ENCODE measurements at regions not wholly inside any gene's neighbourhood (a gene's known extent, or its start where the extent isn't known, plus 50 kb on each side); places are given as distances from the start of the nearest gene placed in this dataset.
"Not testable (repeated sequence)": the region's sequence is repeated elsewhere in the genome, so short reads cannot be mapped to it uniquely, and the experiment has no call there.

DNA sequence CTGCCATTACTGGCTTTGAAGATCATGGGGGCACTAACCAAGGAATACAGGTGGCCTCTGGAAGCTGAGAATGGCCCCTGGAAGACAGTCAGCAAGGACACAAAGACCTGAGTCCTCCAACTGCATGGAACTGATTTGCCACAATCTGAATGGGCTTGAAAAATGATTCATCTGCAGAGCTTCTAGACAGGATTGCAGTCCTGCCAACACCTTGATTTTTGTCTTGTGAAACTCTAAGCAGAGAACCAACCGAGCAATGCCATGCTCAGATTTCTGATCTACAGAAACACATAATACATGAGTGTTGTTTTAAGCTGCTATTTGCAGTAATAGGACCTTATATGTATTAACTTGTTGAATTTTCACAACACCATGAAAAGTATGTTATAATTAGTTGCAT is 66.1 kb upstream of the SLC13A1 start:
- no peak overlapping the region for H2AK5ac ChIP-seq (ENCODE audit: insufficient read length, low read length)
- WGBS (ENCODE audit: extremely low coverage, insufficient read length, low lambda C conversion rate): no CpG with 5 or more reads among the region's 1 CpG

DNA sequence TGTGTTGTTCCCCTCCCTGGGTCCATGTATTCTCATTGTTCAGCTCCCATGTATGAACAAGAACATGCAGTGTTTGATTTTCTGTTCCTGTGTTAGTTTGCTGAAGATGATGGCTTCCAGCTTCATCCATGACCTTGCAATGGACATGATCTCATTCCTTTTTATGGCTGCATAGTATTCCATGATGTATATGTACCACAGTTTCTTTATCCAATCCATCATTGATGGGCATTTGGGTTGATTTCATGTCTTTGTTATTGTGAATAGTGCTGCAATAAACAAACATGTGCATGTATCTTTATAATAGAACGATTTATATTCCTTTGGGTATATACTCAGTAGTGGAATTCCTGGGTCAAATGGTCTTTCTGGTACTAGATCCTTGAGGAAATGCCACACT is 65.1 kb upstream of the SLC13A1 start:
- not testable (repeated sequence) for H3K4me2 ChIP-seq (ENCODE audit: insufficient read depth, insufficient read length, low read length); H3K56ac ChIP-seq (ENCODE audit: insufficient read length, low read depth, low read length); H2AFZ ChIP-seq (ENCODE audit: low read length); H4K5ac ChIP-seq (ENCODE audit: insufficient read length, low read depth, low read length); H3K23ac ChIP-seq (ENCODE audit: insufficient read length, low read depth, low read length); H2BK12ac ChIP-seq (ENCODE audit: insufficient read length, low read depth, low read length); H3K9me3 ChIP-seq (ENCODE audit: control insufficient read depth, low read depth, low read length); H3K14ac ChIP-seq (ENCODE audit: insufficient read depth, low read length); H2BK15ac ChIP-seq (ENCODE audit: low read depth, low read length); H3K4me3 Mint-ChIP-seq; H3K9me3 Mint-ChIP-seq; H3K23me2 ChIP-seq (ENCODE audit: insufficient read length, low read depth, low read length, poor library complexity, severe bottlenecking); H3K27ac Mint-ChIP-seq; DNase-seq; H3K27ac ChIP-seq (ENCODE audit: insufficient read length, low read depth, low read length); H4K8ac ChIP-seq (replicated peaks; ENCODE audit: insufficient read length, low read depth, low read length); H3K4ac ChIP-seq (ENCODE audit: low read depth, low read length); H3K4me1 Mint-ChIP-seq; H3K27me3 Mint-ChIP-seq (ENCODE audit: low read depth); H4K20me1 ChIP-seq (ENCODE audit: control insufficient read depth, insufficient read depth, insufficient read length); H3K9ac ChIP-seq (ENCODE audit: extremely low read depth, insufficient read length, low read length); H3K79me2 ChIP-seq (ENCODE audit: insufficient read depth, low read length); H2AK5ac ChIP-seq (ENCODE audit: insufficient read length, low read length); H2BK5ac ChIP-seq (ENCODE audit: insufficient read length, low read length); H2BK120ac ChIP-seq (ENCODE audit: low read depth, low read length, poor library complexity, severe bottlenecking); H3K27me3 ChIP-seq (ENCODE audit: insufficient read depth, low read length); H3K4me1 ChIP-seq (ENCODE audit: insufficient read depth, low read length); H3K79me1 ChIP-seq (ENCODE audit: insufficient read depth, low read depth, low read length, poor library complexity, severe bottlenecking); H3T11ph ChIP-seq (ENCODE audit: low read length); H4K91ac ChIP-seq (ENCODE audit: insufficient read length, low read depth, low read length); H3K36me3 Mint-ChIP-seq (ENCODE audit: insufficient read depth in 1 of 3, low read depth in 3 of 3); H3K18ac ChIP-seq (ENCODE audit: insufficient read length, low read depth, low read length)
- H2BK20ac ChIP-seq (ENCODE audit: low read depth, low read length, poor library complexity, severe bottlenecking): peak overlapping the region; percentile 90
- WGBS (ENCODE audit: extremely low coverage, insufficient read length, low lambda C conversion rate): no CpG with 5 or more reads among the region's 1 CpG

More for the DNA sequence above, 66.1 kb upstream of the SLC13A1 start:
- no peaks in the 10 kb centered on the region for H4K20me1 ChIP-seq (ENCODE audit: control insufficient read depth, insufficient read depth, insufficient read length)
- H3K23ac ChIP-seq (ENCODE audit: insufficient read length, low read depth, low read length): no peak overlapping the region
- no peaks in the 10 kb centered on the region for H3K9me3 ChIP-seq (ENCODE audit: control insufficient read depth, low read depth, low read length)
- no peaks in the 10 kb centered on the region for H3K23me2 ChIP-seq (ENCODE audit: insufficient read length, low read depth, low read length, poor library complexity, severe bottlenecking)
- H3K14ac ChIP-seq (ENCODE audit: insufficient read depth, low read length): no peak overlapping the region
- H3K4me3 Mint-ChIP-seq: no peak overlapping the region
- no peak overlapping the region for H3K27ac ChIP-seq (ENCODE audit: insufficient read length, low read depth, low read length)
- H3K18ac ChIP-seq (ENCODE audit: insufficient read length, low read depth, low read length): no peak overlapping the region
- H3K79me2 ChIP-seq (ENCODE audit: insufficient read depth, low read length): no peaks in the 10 kb centered on the region
- H3K4me1 Mint-ChIP-seq: peaks cover 0 to 5% of the 10 kb centered on the region in 2 experiments; a peak in 2 of 4 replicates
- no peak overlapping the region for H3K9ac ChIP-seq (ENCODE audit: extremely low read depth, insufficient read length, low read length)
- no peak overlapping the region for H3K4ac ChIP-seq (ENCODE audit: low read depth, low read length)
- no peaks in the 10 kb centered on the region for H3K79me1 ChIP-seq (ENCODE audit: insufficient read depth, low read depth, low read length, poor library complexity, severe bottlenecking)
- no peak overlapping the region for H2AFZ ChIP-seq (ENCODE audit: low read length)
- H3K56ac ChIP-seq (ENCODE audit: insufficient read length, low read depth, low read length): no peak overlapping the region
- H3K4me1 ChIP-seq (ENCODE audit: insufficient read depth, low read length): peaks cover under 1% of the 10 kb centered on the region; the same call in 1 of the 2 replicates
- H3K27ac Mint-ChIP-seq: no peak overlapping the region
- H2BK15ac ChIP-seq (ENCODE audit: low read depth, low read length): no peak overlapping the region
- no peak overlapping the region for H4K5ac ChIP-seq (ENCODE audit: insufficient read length, low read depth, low read length)
- no peak overlapping the region for H3T11ph ChIP-seq (ENCODE audit: low read length)
- H2BK20ac ChIP-seq (ENCODE audit: low read depth, low read length, poor library complexity, severe bottlenecking): no peak overlapping the region
- H3K36me3 Mint-ChIP-seq (ENCODE audit: insufficient read depth in 1 of 3, low read depth in 3 of 3): peaks cover 0 to 3% (median 2%) of the 10 kb centered on the region in 3 experiments; a peak in 2 of 7 replicates
- no peak for DNase-seq
- H3K4me2 ChIP-seq (ENCODE audit: insufficient read depth, insufficient read length, low read length): no peak overlapping the region
- H3K9me3 Mint-ChIP-seq: peaks cover 3 to 9% of the 10 kb centered on the region in 2 experiments; a peak in 2 of 5 replicates
- no peak overlapping the region for H2BK12ac ChIP-seq (ENCODE audit: insufficient read length, low read depth, low read length)
- H3K27me3 Mint-ChIP-seq (ENCODE audit: low read depth): no peaks in the 10 kb centered on the region
- H3K27me3 ChIP-seq (ENCODE audit: insufficient read depth, low read length): no peaks in the 10 kb centered on the region
- H4K91ac ChIP-seq (ENCODE audit: insufficient read length, low read depth, low read length): no peak overlapping the region
- H4K8ac ChIP-seq (replicated peaks; ENCODE audit: insufficient read length, low read depth, low read length): no peak overlapping the region
- H2BK120ac ChIP-seq (ENCODE audit: low read depth, low read length, poor library complexity, severe bottlenecking): no peak overlapping the region
- no peak overlapping the region for H2BK5ac ChIP-seq (ENCODE audit: insufficient read length, low read length)
- TF ChIP-seq, protein P1, sequence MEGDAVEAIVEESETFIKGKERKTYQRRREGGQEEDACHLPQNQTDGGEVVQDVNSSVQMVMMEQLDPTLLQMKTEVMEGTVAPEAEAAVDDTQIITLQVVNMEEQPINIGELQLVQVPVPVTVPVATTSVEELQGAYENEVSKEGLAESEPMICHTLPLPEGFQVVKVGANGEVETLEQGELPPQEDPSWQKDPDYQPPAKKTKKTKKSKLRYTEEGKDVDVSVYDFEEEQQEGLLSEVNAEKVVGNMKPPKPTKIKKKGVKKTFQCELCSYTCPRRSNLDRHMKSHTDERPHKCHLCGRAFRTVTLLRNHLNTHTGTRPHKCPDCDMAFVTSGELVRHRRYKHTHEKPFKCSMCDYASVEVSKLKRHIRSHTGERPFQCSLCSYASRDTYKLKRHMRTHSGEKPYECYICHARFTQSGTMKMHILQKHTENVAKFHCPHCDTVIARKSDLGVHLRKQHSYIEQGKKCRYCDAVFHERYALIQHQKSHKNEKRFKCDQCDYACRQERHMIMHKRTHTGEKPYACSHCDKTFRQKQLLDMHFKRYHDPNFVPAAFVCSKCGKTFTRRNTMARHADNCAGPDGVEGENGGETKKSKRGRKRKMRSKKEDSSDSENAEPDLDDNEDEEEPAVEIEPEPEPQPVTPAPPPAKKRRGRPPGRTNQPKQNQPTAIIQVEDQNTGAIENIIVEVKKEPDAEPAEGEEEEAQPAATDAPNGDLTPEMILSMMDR (conservative IDR thresholded peaks at IDR 0.05): no peak

Data from H9 (cell line).